Natural killer cell (primary cell): ENCODE measurements at regions not wholly inside any gene's neighbourhood (a gene's known extent, or its start where the extent isn't known, plus 50 kb on each side); places are given as distances from the start of the nearest gene placed in this dataset.

ENCODE experiments used
- ATAC-seq, 3 donors: fragments of 150-1000 bp in 2 of 3; fragments of 200-7000 bp in 1 of 3; cut with Tn5 transposase; 1 replicate in 1 of 3; 2 replicates in 2 of 3; pipeline ENCODE4 v1.10.0; 2021; ENCODE audit warnings: mild to moderate bottlenecking in 2 of 3, moderate library complexity in 2 of 3
- DNase-seq, 2 donors: peaks; one replicate each; pipeline versions ENCODE4 v3.0.0 to v3.0.0-alpha.2; 2013 to 2021; ENCODE audit warnings: mixed read lengths in 1 of 2
- H3K27ac ChIP-seq: one replicate; pipeline ENCODE4 v1.5.1; 2013; ENCODE audit warnings: mild to moderate bottlenecking, low read length
- H3K27me3 ChIP-seq: one replicate; pipeline ENCODE4 v1.6.1; 2013; ENCODE audit warnings: low read length; ENCODE audit not compliant: control insufficient read depth, insufficient read depth
- H3K36me3 ChIP-seq: one replicate; pipeline ENCODE4 v1.6.1; 2013; ENCODE audit warnings: low read length; ENCODE audit not compliant: control insufficient read depth, insufficient read depth
- H3K4me1 ChIP-seq: one replicate; pipeline ENCODE4 v1.6.1; 2013; ENCODE audit warnings: low read length; ENCODE audit not compliant: control insufficient read depth, insufficient read depth
- H3K4me3 ChIP-seq: one replicate; pipeline ENCODE4 v1.5.1; 2013; ENCODE audit warnings: low read length
- H3K9me3 ChIP-seq: one replicate; pipeline ENCODE4 v1.6.1; 2013; ENCODE audit warnings: low read length; ENCODE audit not compliant: control insufficient read depth, insufficient read depth
- H3K27ac Mint-ChIP-seq, 2 donors: one replicate each; pipeline ENCODE4 v1.8.0; 2022; ENCODE audit warnings: mild to moderate bottlenecking in 2 of 2, mixed read lengths in 2 of 2, moderate library complexity in 1 of 2
- H3K27me3 Mint-ChIP-seq, 2 donors: one replicate each; pipeline ENCODE4 v1.8.0; 2022; ENCODE audit warnings: low read depth in 2 of 2, mixed read lengths in 2 of 2
- H3K36me3 Mint-ChIP-seq: one replicate; pipeline ENCODE4 v1.8.0; 2022; ENCODE audit warnings: mixed read lengths
- H3K4me1 Mint-ChIP-seq, 2 donors: one replicate each; pipeline ENCODE4 v1.8.0; 2022; ENCODE audit warnings: mixed read lengths in 2 of 2
- H3K4me3 Mint-ChIP-seq: one replicate; pipeline ENCODE4 v1.8.0; 2022; ENCODE audit warnings: mild to moderate bottlenecking, moderate library complexity, mixed read lengths
- H3K9me3 Mint-ChIP-seq, 2 donors: one replicate each; pipeline ENCODE4 v1.8.0; 2022; ENCODE audit warnings: mixed read lengths in 2 of 2
- WGBS: methylation state at CpG from one replicate; pipeline ENCODE4 v1.1.7; 2013; ENCODE audit warnings: missing lambda C conversion rate; ENCODE audit not compliant: insufficient coverage; 5-methylcytosine and 5-hydroxymethylcytosine counted together
- intact Hi-C: fragments of 100-400 bp; cut with micrococcal nuclease; formaldehyde crosslinking; loops from one replicate; pipeline ENCODE4 v1.14.2; 2022
- TF ChIP-seq, protein P1 (sequence below): fragments of 200-600 bp; IDR thresholded peaks from one replicate; pipeline ENCODE4 v1.8.0; 2022; ENCODE audit warnings: antibody characterized with exemption

DNA sequence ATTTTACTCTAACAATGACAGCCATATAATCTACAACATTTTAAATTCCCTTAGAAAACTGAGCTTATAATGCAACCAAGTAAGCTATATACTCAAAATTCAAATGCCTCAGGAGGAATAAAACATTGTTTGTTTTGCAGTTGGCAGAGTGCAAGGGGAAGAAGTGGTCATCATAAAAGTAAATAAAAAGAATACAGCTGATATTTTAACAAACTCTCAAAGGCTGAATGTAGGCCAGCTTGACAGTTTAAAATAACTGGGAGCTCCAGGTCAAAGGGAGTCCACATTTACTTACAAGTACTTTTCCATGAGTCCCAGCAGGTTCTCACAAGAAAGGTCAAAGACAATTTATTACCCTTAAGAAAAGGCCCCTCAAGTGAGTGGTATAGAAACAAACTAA lies 589.8 kb downstream of the BCKDHB start:
- no peaks in the 10 kb centered on the region for H3K4me1 Mint-ChIP-seq
- TF ChIP-seq, protein P1, sequence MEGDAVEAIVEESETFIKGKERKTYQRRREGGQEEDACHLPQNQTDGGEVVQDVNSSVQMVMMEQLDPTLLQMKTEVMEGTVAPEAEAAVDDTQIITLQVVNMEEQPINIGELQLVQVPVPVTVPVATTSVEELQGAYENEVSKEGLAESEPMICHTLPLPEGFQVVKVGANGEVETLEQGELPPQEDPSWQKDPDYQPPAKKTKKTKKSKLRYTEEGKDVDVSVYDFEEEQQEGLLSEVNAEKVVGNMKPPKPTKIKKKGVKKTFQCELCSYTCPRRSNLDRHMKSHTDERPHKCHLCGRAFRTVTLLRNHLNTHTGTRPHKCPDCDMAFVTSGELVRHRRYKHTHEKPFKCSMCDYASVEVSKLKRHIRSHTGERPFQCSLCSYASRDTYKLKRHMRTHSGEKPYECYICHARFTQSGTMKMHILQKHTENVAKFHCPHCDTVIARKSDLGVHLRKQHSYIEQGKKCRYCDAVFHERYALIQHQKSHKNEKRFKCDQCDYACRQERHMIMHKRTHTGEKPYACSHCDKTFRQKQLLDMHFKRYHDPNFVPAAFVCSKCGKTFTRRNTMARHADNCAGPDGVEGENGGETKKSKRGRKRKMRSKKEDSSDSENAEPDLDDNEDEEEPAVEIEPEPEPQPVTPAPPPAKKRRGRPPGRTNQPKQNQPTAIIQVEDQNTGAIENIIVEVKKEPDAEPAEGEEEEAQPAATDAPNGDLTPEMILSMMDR: no peak
- intact Hi-C loops: no loop called here
- ATAC-seq: no peak
- no peaks in the 10 kb centered on the region for H3K27me3 ChIP-seq
- no peak overlapping the region for H3K27ac ChIP-seq
- peaks cover 4 to 5% of the 10 kb centered on the region in 2 donors for H3K9me3 Mint-ChIP-seq
- no peaks in the 10 kb centered on the region for H3K9me3 ChIP-seq
- no peaks in the 10 kb centered on the region for H3K4me1 ChIP-seq
- no peak overlapping the region for H3K4me3 ChIP-seq
- no peak for DNase-seq
- no peaks in the 10 kb centered on the region for H3K36me3 ChIP-seq
- no peaks in the 10 kb centered on the region for H3K27me3 Mint-ChIP-seq
- peaks cover 7% of the 10 kb centered on the region for H3K36me3 Mint-ChIP-seq
- H3K4me3 Mint-ChIP-seq: no peak overlapping the region
- no peak overlapping the region for H3K27ac Mint-ChIP-seq

DNA sequence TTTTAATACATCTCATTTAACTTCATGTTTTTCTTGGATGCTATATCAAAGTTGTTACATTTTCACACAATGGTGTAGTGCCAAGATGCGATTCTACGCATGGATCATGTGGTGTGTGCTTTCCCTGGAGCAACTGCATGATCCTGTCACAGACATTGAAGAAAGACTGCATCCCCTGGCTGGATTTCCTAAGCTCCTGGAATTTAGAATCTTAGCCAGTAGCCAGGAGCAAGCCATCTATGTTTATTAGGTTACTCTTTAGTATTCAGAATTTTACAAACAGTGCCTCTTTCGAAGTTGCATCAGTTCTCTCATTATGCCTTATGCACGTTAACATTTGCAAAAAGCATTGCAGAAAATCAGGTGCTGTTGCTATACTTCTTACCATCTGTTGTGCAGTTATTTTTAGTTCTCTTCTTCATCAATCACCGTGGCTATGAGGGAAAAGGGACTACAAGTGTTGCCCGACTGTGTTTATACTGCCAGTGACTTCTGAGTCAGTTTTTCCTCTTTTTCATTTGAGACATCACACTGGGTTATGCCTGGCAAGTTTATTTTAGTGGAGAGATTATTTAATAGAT lies 584.2 kb downstream of the BCKDHB start:
- H3K27me3 Mint-ChIP-seq: no peaks in the 10 kb centered on the region

DNA sequence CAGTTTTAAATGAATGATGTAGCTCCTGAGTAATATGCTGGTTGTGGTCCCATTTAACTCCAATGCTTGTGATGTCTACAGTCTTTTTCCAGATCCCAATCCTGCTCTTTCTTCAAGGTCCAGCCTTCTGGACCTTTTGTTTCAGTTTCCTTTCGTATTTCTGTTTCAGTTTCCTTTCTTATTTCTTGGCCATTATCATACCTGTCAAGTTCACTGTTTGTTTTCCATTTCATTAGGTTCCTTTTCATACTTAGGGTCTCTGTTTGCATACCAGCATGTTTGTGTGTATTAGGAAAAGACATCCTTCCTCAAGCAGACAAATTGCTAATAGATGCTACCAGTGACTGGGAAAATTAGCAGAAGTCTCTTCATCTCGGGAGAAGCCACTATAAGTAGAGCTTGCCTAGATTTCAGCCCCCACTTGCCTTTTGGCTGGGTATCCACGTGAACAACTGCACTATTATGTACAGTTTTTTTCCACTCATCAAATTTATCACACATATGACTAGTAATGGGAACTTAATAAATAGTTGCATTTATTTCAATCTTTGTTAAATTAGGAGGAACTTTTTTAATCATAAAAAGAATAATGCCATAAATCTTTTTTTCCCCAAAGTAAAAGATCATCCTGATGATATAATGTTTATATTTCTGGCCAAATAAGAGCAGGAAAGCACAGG lies 583.4 kb downstream of the BCKDHB start:
- intact Hi-C loops: no loop called here
- H3K27ac Mint-ChIP-seq: no peak overlapping the region
- Histone ChIP-seq H3K36me3 (no peaks in the 10 kb centered on the region), H3K4me3 (no peak overlapping the region), H3K9me3 (no peaks in the 10 kb centered on the region), H3K4me1 (no peaks in the 10 kb centered on the region), H3K27me3 (no peaks in the 10 kb centered on the region), H3K27ac (no peak overlapping the region)
- peaks cover 5 to 16% of the 10 kb centered on the region in 2 donors for H3K9me3 Mint-ChIP-seq
- ATAC-seq (no peak), DNase-seq (no peak)
- H3K4me3 Mint-ChIP-seq: no peak overlapping the region
- TF ChIP-seq, protein P1: no peak
- H3K4me1 Mint-ChIP-seq: peaks cover 0 to 4% of the 10 kb centered on the region in 2 donors
- H3K36me3 Mint-ChIP-seq: no peaks in the 10 kb centered on the region
- 51% methylated on average over 2 of the region's 3 CpGs for WGBS
- no peaks in the 10 kb centered on the region for H3K27me3 Mint-ChIP-seq

More for the DNA sequence above, 584.2 kb downstream of the BCKDHB start:
- H3K27me3 ChIP-seq: no peaks in the 10 kb centered on the region
- no peaks in the 10 kb centered on the region for H3K9me3 ChIP-seq
- no peaks in the 10 kb centered on the region for H3K36me3 ChIP-seq
- H3K27ac ChIP-seq: no peak overlapping the region
- H3K4me1 Mint-ChIP-seq: peaks cover 0 to 4% of the 10 kb centered on the region in 2 donors
- H3K4me1 ChIP-seq: no peaks in the 10 kb centered on the region
- TF ChIP-seq, protein P1: no peak
- H3K27ac Mint-ChIP-seq: no peak overlapping the region
- H3K9me3 Mint-ChIP-seq: peaks cover 5 to 14% of the 10 kb centered on the region in 2 donors
- intact Hi-C loops: no loop called here
- ATAC-seq (no peak), DNase-seq (no peak)
- 71% methylated on average over 6 of the region's 6 CpGs for WGBS
- H3K4me3 Mint-ChIP-seq: no peak overlapping the region
- H3K4me3 ChIP-seq: no peak overlapping the region
- H3K36me3 Mint-ChIP-seq: no peaks in the 10 kb centered on the region

DNA sequence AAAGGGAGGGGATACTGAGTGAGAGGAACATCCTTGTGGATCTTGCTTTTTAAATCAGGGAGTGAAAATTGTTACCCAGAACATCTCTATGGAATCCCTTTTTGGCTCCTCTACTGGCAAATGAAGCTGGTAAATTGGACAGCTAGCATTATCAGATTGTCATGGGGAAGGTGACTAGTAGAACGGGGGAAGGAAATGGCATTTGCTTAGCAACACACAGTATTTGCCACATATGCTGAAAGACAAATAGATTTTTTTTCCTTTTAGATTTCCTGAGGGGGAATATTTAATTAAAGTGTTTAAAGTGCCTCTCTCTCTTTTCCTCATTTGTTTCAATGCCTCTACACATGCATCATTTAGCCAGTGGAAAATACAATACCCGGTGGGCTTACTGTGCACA lies 573.5 kb downstream of the BCKDHB start:
- 64% methylated on average over 2 of the region's 2 CpGs for WGBS
- H3K4me1 Mint-ChIP-seq: no peaks in the 10 kb centered on the region
- H3K27ac ChIP-seq: no peak overlapping the region
- TF ChIP-seq, protein P1: no peak
- no peak overlapping the region for H3K4me3 ChIP-seq
- H3K9me3 Mint-ChIP-seq: peaks cover 8 to 13% of the 10 kb centered on the region in 2 donors
- no peak overlapping the region for H3K27ac Mint-ChIP-seq
- H3K4me3 Mint-ChIP-seq: no peak overlapping the region
- no peaks in the 10 kb centered on the region for H3K27me3 ChIP-seq
- H3K36me3 ChIP-seq: no peaks in the 10 kb centered on the region
- intact Hi-C loops: no loop called here
- H3K27me3 Mint-ChIP-seq: no peaks in the 10 kb centered on the region
- no peaks in the 10 kb centered on the region for H3K4me1 ChIP-seq
- H3K9me3 ChIP-seq: no peaks in the 10 kb centered on the region
- DNase-seq: no peak
- no peaks in the 10 kb centered on the region for H3K36me3 Mint-ChIP-seq
- no peak for ATAC-seq
